Epithelial cell of proximal tubule (primary cell): ENCODE measurements at regions not wholly inside any gene's neighbourhood (a gene's known extent, or its start where the extent isn't known, plus 50 kb on each side); places are given as distances from the start of the nearest gene placed in this dataset.

Source experiments
- DNase-seq: peaks from one replicate; pipeline ENCODE4 v3.0.0-alpha.2; 2011; ENCODE audit warnings: low read depth
- H3K4me3 ChIP-seq: 2 replicates; pipeline ENCODE4 v1.5.1; 2011; ENCODE audit warnings: low read depth, mild to moderate bottlenecking, low read length
- TF ChIP-seq, protein P1 (sequence below): conservative IDR thresholded peaks from 2 replicates; pipeline ENCODE4 v1.5.1; 2012; ENCODE audit warnings: low read depth, mild to moderate bottlenecking, low read length

DNA sequence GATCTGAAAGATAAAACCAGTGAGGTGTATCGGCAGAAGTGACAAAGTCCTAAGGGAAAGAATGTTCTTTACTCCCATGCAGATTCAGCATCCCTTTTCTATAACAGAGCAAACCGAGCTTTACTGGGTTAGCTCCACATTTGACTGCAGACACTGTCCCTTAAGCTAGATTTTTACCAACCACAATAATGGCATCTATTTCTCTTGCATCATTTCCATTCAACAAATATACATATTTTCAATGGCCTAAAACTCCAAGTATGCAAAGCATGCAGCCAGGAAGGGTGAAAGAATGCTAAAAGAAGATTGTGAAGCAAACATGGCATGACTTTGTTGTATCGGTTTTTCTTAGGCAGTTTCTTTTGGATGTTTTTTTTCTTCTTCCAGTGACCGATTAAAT is 255.4 kb downstream of the OGFRL1 start:
- peak; percentile 15 for DNase-seq
- no peak overlapping the region for H3K4me3 ChIP-seq
- TF ChIP-seq, protein P1, sequence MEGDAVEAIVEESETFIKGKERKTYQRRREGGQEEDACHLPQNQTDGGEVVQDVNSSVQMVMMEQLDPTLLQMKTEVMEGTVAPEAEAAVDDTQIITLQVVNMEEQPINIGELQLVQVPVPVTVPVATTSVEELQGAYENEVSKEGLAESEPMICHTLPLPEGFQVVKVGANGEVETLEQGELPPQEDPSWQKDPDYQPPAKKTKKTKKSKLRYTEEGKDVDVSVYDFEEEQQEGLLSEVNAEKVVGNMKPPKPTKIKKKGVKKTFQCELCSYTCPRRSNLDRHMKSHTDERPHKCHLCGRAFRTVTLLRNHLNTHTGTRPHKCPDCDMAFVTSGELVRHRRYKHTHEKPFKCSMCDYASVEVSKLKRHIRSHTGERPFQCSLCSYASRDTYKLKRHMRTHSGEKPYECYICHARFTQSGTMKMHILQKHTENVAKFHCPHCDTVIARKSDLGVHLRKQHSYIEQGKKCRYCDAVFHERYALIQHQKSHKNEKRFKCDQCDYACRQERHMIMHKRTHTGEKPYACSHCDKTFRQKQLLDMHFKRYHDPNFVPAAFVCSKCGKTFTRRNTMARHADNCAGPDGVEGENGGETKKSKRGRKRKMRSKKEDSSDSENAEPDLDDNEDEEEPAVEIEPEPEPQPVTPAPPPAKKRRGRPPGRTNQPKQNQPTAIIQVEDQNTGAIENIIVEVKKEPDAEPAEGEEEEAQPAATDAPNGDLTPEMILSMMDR: no peak

DNA sequence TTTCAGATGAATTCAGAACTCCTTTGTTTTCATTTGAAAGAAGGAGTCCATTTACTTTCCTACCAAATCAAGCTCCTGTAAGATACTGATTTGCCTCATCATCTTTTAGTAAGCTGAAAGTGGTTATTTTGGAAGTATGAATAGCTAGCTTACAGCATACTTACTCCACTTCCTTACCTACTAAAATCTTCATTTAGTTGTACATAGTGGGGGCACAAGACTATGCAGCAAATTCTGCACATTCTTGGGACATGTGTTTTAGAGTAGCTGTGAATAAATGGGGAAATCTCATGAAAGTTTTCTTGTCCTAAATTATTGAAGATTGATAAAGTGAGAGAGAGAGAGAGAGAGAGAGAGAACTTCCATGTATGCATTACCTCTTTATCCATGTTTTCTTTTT is 256.3 kb downstream of the OGFRL1 start:
- DNase-seq: no peak
- TF ChIP-seq, protein P1: no peak
- H3K4me3 ChIP-seq: no peak overlapping the region

DNA sequence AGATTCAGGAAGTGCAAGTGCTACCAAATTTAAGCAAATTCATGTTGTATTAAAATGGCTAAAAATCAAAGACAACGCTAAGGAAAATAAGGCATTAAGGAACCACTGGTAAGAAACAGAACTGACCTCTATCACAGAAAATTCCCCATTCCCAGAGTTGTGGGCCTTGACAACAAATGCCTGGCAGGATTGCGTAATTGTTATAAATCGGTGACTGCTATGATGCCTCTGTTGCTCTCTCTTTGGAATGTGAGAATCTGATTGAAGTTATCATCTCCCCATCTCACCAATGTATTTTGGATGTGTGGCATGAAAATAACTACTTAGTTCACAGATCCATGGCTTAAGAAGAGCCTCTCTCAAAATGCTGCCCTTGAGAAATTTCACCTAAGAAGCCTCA is 257.3 kb downstream of the OGFRL1 start:
- DNase-seq: no peak
- H3K4me3 ChIP-seq: no peak overlapping the region
- TF ChIP-seq, protein P1: no peak

DNA sequence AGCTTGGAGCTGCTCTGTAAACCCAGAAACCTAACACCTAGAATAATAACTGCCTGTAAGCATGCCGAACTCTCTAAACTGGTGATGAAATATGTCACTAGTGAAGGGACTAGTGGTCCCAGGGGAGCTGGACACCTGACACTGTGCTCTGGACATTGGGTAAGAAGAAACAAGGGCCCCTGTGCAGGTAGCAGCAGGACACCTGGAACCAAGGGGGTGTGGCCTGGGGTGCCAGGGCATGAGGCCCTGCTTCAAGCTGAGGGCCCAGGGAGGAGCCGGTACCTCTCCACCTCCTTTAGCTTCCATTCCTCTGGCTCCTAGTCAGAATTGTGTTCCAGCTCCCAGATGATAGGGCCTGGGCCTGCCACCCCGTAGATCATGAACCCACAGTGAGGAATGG is 263.2 kb downstream of the OGFRL1 start:
- TF ChIP-seq, protein P1: no peak
- DNase-seq: no peak
- no peak overlapping the region for H3K4me3 ChIP-seq

DNA sequence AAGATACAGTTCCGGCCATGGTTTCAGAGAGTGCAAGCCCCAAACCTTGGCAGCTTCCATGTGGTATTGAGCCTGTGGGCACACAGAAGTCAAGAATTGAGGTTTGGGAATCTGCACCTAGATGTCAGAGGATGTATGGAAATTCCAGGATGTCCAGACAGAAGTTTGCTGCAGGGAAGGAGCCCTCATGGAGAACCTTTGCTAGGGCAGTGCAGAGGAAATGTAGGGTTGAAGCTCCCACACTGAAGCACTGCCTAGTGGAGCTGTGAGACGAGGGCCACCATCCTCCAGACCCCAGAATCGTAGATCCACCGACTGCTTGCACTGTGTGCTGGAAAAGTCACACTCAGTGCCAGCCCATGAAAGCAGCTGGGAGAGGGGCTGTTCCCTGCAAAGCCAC is 267.5 kb downstream of the OGFRL1 start:
- H3K4me3 ChIP-seq: no peak overlapping the region
- no peak for DNase-seq
- TF ChIP-seq, protein P1: no peak

DNA sequence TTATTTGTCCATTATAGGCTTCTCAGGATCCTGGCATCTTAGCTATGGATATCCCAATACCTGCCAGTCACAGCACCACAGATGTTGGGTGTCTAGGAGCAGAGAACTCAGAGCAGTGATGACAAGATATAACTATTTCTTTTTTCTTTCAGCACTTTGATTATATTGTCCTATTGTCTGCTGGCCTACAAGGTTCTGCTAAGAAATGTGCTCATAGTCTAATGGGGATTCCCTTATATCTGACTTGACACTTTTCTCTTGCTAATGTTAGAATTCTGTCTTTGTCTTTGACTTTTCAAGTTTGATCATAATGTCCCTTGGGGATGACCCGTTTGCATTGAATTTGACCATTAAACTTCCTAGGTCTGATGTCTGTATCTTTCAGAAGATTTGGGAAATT is 270.4 kb downstream of the OGFRL1 start:
- TF ChIP-seq, protein P1: no peak
- H3K4me3 ChIP-seq: no peak overlapping the region
- DNase-seq: no peak

DNA sequence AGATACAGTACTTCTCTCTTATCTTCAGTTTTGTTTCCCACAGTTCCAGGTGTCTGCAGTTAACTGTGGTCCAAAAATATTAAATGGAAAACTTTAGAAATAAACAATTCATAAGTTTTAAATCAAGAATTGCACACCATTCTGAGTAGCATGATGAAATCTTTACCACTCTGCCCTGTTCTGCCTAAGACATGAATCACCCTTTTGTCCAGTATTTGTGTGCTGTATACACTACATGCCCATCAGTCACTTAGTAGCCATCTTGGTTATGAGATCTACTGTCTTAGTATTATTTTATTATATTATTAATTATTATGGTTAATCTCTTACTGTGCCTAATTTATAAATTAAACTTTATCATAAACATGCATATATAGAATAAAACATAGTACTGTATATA is 279.0 kb downstream of the OGFRL1 start:
- DNase-seq: no peak
- TF ChIP-seq, protein P1: no peak
- H3K4me3 ChIP-seq: no peak overlapping the region
